GM12872 (cell line): ENCODE measurements at regions not wholly inside any gene's neighbourhood (a gene's known extent, or its start where the extent isn't known, plus 50 kb on each side); places are given as distances from the start of the nearest gene placed in this dataset.
A peak's percentile ranks its signal among the peaks of the same experiment; 100 is the strongest.

Experiments
- TF ChIP-seq, protein P1 (sequence below): IDR thresholded peaks from 3 replicates; pipeline ENCODE4 v1.5.1; 2011; ENCODE audit warnings: low read depth, mild to moderate bottlenecking, low read length, moderate library complexity; ENCODE audit not compliant: insufficient read depth

DNA sequence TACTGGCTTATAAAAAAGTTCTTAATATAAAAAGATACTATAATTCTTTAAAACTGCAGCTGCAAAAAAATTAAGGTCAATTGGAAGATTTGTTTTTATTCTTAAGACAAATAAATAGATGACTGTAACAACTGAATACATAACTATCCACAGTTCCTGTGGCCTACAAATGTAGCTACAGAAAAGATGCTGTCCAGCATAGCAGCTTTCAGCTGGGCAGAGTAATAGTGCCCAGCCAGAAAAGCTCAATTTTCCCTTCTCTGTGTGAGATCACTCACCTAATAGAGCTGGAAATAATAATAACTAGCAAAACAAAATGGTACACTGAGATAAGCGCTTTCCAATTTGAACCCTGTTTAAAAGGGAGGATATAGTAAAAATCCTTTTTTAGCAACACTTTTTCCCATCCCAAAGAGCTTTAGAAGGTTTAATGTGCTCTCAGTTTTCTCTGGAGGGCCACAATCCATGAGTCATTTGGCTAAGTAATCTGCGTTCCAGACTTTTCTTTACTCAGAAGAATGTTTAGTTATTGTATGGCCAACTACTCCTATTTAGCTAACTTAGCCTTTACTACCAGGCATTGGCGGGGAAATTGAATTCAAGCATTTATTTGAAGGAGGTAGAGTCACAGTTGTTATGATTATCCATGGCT is 158.1 kb upstream of the SLC39A10 start:
- TF ChIP-seq, protein P1, sequence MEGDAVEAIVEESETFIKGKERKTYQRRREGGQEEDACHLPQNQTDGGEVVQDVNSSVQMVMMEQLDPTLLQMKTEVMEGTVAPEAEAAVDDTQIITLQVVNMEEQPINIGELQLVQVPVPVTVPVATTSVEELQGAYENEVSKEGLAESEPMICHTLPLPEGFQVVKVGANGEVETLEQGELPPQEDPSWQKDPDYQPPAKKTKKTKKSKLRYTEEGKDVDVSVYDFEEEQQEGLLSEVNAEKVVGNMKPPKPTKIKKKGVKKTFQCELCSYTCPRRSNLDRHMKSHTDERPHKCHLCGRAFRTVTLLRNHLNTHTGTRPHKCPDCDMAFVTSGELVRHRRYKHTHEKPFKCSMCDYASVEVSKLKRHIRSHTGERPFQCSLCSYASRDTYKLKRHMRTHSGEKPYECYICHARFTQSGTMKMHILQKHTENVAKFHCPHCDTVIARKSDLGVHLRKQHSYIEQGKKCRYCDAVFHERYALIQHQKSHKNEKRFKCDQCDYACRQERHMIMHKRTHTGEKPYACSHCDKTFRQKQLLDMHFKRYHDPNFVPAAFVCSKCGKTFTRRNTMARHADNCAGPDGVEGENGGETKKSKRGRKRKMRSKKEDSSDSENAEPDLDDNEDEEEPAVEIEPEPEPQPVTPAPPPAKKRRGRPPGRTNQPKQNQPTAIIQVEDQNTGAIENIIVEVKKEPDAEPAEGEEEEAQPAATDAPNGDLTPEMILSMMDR, result no peak

DNA sequence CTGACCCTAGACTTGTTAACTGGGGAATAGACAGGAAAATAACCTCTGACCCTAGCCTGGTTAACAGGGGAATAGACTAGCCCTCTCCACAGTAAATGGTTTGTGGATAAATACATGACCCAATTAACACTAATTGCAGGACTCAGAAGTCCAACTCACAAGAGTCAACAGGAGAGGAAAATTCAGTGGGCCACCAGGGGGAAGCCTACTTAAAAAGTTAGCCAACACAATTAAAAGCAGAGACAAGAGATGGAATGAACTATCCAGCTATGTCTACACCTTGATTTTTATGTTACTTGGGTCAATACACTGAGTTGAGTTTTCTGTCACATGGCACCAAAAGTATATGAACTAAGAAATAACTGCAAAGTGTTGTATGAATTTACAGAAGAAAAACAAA is 158.8 kb upstream of the SLC39A10 start:
- TF ChIP-seq, protein P1, result peak; percentile 48; the same call in 2 of the 3 replicates

- TF ChIP-seq, protein P1, result no peak
Observed at GRCh38 chr2:195496991-195497390, 160.0 kb upstream of the SLC39A10 start.

GRCh38 chr2:195495966-195496365 is 161.1 kb upstream of the SLC39A10 start:
- TF ChIP-seq, protein P1, result no peak

DNA sequence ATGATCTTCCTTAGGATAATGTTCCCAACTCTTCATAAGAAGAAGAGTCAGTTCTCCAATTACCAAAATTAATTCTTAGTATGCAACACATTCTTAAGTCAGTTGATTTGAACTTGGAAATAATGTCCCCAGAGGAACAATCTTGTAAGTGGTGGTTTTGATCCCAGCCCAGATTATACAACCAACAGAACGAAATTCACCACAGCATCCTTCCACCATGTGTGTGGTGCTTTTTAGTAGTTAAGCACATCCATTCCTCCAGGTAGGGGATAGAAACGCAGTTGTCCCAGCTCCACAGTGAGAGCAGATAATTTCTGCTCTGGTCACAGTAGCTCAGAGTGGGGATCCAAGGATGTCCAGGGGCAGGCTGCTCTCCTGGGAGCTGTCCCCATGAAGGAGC is 161.7 kb upstream of the SLC39A10 start:
- TF ChIP-seq, protein P1, result no peak

DNA sequence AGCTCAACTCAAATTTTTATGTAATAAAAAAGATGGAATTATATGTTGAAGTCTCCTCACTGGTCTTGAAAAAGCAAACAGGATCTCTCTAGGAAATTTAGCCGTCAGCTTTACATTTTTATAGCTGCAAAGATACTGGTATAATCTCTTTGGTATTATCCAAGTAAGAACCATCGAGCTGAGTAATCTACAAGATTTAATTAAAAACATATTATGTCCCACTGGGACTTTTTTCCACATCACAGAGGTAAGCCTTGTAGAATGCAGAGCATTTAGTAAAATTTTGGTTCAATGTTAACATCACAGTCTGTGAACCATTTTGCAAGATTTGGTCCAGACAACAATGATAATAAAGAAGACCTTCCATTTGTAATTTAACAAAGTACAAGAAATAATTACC is 162.6 kb upstream of the SLC39A10 start:
- TF ChIP-seq, protein P1, result no peak

DNA sequence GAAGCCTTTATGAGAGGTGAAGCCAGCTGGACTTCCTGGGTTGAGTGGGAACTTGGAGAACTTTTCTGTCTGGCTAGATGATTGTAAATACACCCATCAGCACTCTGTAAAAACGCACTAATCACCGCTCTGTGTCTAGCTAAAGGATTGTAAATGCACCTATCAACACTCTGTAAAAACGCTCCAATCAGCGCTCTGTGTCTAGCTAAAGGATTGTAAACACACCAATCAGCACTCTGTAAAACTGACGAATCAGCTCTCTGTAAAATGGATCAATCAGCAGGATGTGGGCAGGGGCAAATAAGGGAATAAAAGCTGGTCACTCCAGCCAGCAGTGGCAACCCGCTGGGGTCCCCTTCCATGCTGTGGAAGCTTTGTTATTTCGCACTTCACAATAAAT is 163.6 kb upstream of the SLC39A10 start:
- TF ChIP-seq, protein P1, result no peak

DNA sequence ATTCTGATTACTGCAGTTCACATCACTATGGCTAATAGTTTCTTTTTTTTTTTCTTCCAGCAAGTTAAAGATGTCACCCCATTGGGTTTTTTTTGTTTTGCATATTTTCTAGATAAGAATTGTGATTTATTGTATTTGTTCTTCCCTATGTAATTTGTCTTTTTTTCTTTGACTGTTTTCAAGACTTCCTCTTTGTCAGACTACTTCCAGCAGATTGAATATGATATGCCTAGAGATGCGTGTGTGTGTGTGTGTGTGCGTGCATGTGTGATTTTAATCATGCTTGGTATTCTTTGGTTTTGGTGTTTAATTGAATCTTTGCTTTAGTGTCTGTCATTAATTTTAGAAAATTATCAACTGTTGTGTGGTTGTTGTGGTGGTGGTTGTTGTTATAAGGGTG is 166.7 kb upstream of the SLC39A10 start:
- TF ChIP-seq, protein P1, result no peak
